ENCODE measurements at regions not wholly inside any gene's neighbourhood (a gene's known extent, or its start where the extent isn't known, plus 50 kb on each side); places are given as distances from the start of the nearest gene placed in this dataset.

DNA sequence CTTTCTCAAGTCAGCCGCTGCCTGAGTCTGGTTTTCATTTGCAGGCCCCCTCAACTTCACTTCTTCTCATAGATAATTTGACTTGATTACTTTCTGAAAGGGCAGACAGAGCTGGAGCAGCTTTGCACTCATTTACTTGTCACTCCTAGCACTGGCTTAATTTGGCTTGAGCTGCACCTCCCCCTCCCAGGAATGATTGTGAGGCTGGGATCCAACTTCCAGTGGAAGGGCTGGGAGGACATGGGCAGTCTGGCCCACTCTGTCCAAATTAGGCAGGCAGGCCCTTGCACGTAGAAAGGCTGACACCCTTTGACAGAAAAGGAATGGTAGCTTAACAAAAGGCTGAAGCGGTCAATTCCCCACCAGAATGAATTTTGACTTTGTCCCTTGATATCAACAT lies 453.9 kb downstream of the ETS1 start:
- no peak for DNase-seq (ENCODE audit: low spot score)
- TF ChIP-seq, protein P1, sequence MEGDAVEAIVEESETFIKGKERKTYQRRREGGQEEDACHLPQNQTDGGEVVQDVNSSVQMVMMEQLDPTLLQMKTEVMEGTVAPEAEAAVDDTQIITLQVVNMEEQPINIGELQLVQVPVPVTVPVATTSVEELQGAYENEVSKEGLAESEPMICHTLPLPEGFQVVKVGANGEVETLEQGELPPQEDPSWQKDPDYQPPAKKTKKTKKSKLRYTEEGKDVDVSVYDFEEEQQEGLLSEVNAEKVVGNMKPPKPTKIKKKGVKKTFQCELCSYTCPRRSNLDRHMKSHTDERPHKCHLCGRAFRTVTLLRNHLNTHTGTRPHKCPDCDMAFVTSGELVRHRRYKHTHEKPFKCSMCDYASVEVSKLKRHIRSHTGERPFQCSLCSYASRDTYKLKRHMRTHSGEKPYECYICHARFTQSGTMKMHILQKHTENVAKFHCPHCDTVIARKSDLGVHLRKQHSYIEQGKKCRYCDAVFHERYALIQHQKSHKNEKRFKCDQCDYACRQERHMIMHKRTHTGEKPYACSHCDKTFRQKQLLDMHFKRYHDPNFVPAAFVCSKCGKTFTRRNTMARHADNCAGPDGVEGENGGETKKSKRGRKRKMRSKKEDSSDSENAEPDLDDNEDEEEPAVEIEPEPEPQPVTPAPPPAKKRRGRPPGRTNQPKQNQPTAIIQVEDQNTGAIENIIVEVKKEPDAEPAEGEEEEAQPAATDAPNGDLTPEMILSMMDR (IDR thresholded peaks at IDR 0.05; ENCODE audit: extremely low read depth, missing control alignments), result no peak

DNA sequence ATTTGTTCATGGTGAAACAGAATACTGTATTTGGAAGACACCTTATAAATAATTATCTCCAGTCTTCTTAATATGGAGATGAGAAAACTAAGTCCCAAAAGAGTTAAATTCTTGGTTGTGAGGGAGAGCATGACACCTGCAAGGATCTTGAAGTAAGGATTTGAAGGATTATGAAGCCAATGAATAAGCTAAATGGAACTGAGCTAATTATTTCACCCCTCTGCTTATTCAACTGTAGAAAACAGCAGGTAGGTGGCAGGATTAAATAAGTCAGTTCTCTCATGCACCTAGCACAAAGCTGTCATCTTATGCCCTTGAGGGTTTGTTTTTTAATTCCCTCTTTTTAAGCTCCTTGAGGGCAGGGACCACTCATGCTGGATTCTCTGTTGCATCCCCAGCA lies 457.3 kb downstream of the ETS1 start:
- TF ChIP-seq, protein P1 (IDR thresholded peaks at IDR 0.05; ENCODE audit: extremely low read depth, missing control alignments), result no peak
- DNase-seq (ENCODE audit: low spot score), result no peak

DNA sequence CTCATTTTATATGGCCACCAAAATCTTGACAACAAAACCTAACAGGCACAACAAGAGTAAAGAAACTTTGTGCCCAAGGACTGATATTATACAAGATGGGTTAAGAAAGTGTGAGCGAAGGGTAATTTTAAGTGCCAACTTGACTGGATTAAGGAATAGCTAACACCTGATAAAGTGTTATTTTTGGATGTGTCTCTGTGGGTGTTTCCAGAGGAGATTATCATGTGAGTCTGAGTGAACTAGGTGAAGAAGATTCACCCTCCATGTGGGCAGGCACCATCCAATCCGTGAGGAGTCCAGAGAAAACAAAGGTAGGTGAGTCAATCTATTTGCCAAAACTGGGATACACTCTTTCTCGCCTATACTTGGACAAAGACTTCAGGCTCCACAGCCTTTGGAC lies 461.6 kb downstream of the ETS1 start:
- no peak for DNase-seq (ENCODE audit: low spot score)
- TF ChIP-seq, protein P1 (IDR thresholded peaks at IDR 0.05; ENCODE audit: extremely low read depth, missing control alignments), result no peak

DNA sequence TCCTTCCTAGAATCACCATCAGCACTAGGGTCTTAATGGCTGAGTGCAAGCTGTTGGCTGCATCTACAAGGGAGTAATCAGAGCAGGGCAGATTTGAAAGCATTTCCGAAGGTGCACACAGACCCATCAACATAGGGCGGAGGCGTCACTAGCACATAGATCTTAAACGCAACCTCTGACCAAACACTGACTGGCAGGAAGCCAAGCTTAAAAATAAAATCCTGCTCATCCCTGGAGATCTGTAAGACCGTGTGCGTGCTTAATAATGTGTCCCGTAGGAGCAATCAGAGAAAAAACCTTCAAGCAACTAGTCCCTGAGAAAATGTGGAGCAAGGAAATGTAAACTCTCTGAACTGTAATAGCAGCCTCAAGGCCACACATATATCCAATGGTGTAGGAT lies 470.5 kb downstream of the ETS1 start:
- no peak for DNase-seq (ENCODE audit: low spot score)
- TF ChIP-seq, protein P1 (IDR thresholded peaks at IDR 0.05; ENCODE audit: extremely low read depth, missing control alignments), result no peak

DNA sequence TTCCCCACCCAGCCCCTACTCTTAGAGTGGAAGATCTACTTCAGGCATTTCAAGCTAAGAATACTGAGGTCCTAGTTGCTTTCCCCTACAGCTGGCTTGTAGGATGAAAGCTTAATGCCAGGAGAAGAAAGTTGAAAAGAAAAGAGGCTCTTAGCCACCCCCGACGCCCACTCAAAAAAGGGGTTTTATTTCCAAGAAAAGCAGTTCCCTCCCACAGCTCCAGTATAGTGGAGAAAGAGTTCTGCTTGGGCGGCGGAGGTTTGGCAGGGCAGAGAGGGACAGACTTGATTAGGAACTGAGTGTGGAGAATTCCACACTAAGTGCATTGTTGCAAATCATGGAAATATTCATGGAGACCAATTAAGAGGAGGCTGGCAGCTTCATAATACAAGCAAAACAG lies 470.9 kb downstream of the ETS1 start:
- DNase-seq (ENCODE audit: low spot score), result no peak
- TF ChIP-seq, protein P1 (IDR thresholded peaks at IDR 0.05; ENCODE audit: extremely low read depth, missing control alignments), result no peak

DNA sequence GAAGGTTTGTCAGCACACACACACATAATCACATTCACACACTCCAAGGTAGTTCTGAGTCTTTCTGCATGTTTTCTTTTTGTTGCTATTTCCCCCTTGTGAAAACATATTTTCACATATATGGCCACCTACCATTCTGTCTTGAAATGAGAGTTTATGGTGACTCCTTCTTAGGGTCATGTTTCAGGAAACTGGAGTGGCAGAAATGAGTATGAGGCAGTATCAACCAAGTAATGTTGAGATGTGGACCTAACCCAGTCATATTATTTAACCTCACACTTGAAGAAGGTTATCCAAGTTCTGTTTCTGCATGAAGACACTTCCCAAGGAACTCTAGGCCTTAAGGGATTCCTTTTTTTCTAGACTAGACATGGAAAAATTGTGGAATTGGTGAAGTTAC lies 481.4 kb downstream of the ETS1 start:
- DNase-seq (ENCODE audit: low spot score), result no peak
- TF ChIP-seq, protein P1 (IDR thresholded peaks at IDR 0.05; ENCODE audit: extremely low read depth, missing control alignments), result no peak

DNA sequence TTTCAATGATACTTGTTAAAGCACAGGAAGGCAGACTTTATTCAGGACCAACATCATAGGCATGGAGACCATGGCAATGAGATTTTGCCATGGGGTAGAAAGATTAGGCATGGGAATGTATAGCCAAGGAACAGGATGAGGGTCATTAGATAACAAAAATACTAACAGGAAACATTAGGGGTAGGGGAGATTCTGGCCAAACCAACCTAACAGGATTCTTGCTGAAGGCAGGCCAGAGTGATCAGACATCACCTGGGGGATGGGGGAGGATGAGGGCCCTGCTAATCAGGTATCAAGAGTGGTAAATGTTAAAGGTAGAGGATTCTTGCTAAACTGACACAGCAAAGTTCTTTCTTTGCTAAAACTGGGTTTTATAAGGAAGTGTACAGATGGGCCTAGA lies 481.8 kb downstream of the ETS1 start:
- TF ChIP-seq, protein P1 (IDR thresholded peaks at IDR 0.05; ENCODE audit: extremely low read depth, missing control alignments), result no peak
- DNase-seq (ENCODE audit: low spot score), result no peak

Measured in GM20000 (cell line).